HEK293T (cell line): ENCODE measurements at regions not wholly inside any gene's neighbourhood (a gene's known extent, or its start where the extent isn't known, plus 50 kb on each side); places are given as distances from the start of the nearest gene placed in this dataset.

Experiments
- BHLHE40 ChIP-seq: fragments of 450-650 bp; IDR thresholded peaks from 2 replicates; pipeline ENCODE4 v1.6.1; 2016; ENCODE audit warnings: mild to moderate bottlenecking, moderate library complexity, borderline replicate concordance
- ELF4 ChIP-seq: fragments of 450-650 bp; IDR thresholded peaks from 2 replicates; pipeline ENCODE4 v1.6.1; 2017; ENCODE audit warnings: antibody characterized with exemption
- FOXM1 ChIP-seq: fragments of 450-650 bp; IDR thresholded peaks from 2 replicates; pipeline ENCODE4 v1.6.1; 2017; ENCODE audit warnings: mild to moderate bottlenecking, borderline replicate concordance
- HDGF ChIP-seq: fragments of 450-650 bp; IDR thresholded peaks from 2 replicates; pipeline ENCODE4 v1.6.1; 2017; ENCODE audit warnings: antibody characterized with exemption, borderline replicate concordance
- L3MBTL2 ChIP-seq: fragments of 450-650 bp; conservative IDR thresholded peaks from 2 replicates; pipeline ENCODE4 v1.6.1; 2016; ENCODE audit warnings: mild to moderate bottlenecking
- SUZ12 ChIP-seq: fragments of 450-650 bp; IDR thresholded peaks from 2 replicates; pipeline ENCODE4 v1.6.1; 2016; ENCODE audit warnings: mild to moderate bottlenecking
- ZNF384 ChIP-seq: fragments of 450-650 bp; IDR thresholded peaks from 2 replicates; pipeline ENCODE4 v1.6.1; 2016
- TF ChIP-seq, protein P1 (sequence below): fragments of 450-650 bp; IDR thresholded peaks from 2 replicates; pipeline ENCODE4 v1.6.1; 2016

DNA sequence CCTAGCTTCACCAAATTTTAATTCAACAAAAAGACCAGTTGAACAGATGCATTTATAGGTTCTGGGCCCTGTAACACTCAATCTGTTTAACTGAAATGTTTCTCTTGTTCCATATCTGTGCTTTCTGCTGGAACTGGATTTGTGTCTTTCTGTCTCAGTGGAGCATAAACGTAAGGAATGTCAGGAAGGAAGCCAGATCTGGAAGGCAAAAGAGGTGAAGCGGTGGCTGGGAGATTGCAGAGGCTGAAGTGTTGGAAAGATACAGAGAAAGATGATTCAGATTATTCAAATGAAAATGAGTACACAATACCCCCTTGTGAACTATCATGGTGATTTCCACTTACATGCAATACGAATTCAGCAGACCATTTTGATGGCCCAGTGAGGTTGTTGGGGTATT lies 406.8 kb downstream of the BRINP1 start:
- TF ChIP-seq L3MBTL2: no peak
- TF ChIP-seq ELF4: no peak
- no peak for TF ChIP-seq BHLHE40
- TF ChIP-seq FOXM1: no peak
- TF ChIP-seq HDGF: no peak
- TF ChIP-seq ZNF384: no peak
- TF ChIP-seq, protein P1, sequence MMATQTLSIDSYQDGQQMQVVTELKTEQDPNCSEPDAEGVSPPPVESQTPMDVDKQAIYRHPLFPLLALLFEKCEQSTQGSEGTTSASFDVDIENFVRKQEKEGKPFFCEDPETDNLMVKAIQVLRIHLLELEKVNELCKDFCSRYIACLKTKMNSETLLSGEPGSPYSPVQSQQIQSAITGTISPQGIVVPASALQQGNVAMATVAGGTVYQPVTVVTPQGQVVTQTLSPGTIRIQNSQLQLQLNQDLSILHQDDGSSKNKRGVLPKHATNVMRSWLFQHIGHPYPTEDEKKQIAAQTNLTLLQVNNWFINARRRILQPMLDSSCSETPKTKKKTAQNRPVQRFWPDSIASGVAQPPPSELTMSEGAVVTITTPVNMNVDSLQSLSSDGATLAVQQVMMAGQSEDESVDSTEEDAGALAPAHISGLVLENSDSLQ: no peak
- TF ChIP-seq SUZ12: no peak
